ENCODE measurements at regions not wholly inside any gene's neighbourhood (a gene's known extent, or its start where the extent isn't known, plus 50 kb on each side); places are given as distances from the start of the nearest gene placed in this dataset.

DNA sequence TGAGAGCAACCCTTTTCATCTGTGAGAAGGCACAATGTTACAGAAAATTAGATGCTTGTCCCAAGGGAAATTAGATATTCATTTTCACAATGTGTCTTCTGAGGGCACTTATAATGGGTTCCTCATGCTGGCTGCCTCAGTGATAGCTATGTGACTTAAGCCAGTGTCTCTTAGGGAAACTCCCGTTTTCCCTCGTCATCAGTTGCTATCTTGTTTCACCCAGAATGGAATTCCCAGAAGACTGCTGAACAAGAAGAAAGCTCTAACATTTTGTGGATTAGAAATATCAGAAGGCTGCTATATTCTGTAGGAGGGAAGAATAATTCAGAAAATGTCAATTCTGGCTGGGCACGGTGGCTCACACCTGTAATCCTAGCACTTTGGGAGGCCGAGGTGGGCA is 67.9 kb upstream of the WDR72 start:
- TF ChIP-seq, protein P1, sequence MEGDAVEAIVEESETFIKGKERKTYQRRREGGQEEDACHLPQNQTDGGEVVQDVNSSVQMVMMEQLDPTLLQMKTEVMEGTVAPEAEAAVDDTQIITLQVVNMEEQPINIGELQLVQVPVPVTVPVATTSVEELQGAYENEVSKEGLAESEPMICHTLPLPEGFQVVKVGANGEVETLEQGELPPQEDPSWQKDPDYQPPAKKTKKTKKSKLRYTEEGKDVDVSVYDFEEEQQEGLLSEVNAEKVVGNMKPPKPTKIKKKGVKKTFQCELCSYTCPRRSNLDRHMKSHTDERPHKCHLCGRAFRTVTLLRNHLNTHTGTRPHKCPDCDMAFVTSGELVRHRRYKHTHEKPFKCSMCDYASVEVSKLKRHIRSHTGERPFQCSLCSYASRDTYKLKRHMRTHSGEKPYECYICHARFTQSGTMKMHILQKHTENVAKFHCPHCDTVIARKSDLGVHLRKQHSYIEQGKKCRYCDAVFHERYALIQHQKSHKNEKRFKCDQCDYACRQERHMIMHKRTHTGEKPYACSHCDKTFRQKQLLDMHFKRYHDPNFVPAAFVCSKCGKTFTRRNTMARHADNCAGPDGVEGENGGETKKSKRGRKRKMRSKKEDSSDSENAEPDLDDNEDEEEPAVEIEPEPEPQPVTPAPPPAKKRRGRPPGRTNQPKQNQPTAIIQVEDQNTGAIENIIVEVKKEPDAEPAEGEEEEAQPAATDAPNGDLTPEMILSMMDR (IDR thresholded peaks at IDR 0.05) = no peak
- TF ChIP-seq POLR2A (IDR thresholded peaks at IDR 0.05) = no peak
- no peak for TF ChIP-seq POLR2AphosphoS5 (IDR thresholded peaks at IDR 0.05)
- no peak for TF ChIP-seq EP300 (IDR thresholded peaks at IDR 0.05)

Measured in stomach (tissue), 4 donors.